Epithelial cell of prostate (primary cell): ENCODE measurements at regions not wholly inside any gene's neighbourhood (a gene's known extent, or its start where the extent isn't known, plus 50 kb on each side); places are given as distances from the start of the nearest gene placed in this dataset.
A peak's percentile ranks its signal among the peaks of the same experiment; 100 is the strongest.
"Not testable (repeated sequence)": the region's sequence is repeated elsewhere in the genome, so short reads cannot be mapped to it uniquely, and the experiment has no call there.

Source experiments
- DNase-seq: peaks from one replicate; pipeline ENCODE4 v3.0.0-alpha.2; 2011; ENCODE audit warnings: low read depth, low spot score
- H3K27ac ChIP-seq: fragments of 450-650 bp; 2 replicates; pipeline ENCODE4 v1.5.1; 2017; ENCODE audit warnings: mild to moderate bottlenecking

DNA sequence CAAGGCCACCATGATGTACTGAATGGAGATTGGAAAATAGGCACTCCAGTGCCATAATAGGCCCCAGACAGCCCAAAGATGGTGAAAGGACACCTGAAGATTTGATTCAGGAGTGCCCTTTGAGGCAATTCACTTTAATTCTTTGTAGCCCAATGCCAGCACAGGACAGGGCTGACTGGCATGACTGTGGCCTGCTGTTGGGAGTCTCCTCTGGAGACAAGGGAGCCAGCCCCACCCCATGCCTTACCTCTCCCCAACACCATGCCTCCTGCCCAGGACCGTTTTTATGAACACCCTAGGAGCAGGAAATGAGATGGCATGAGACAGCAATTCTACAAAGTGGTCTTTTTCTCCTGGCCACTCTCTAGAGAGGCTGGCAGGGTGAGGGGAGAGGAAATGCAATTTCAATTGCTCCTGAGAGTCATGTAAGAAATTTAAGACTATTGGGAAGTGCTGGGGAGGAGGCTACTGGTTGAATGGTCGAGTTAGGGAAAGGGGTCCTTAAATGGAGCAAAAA, 94.2 kb upstream of the MAMLD1 start:
- H3K27ac ChIP-seq, result no peak overlapping the region
- no peak for DNase-seq

DNA sequence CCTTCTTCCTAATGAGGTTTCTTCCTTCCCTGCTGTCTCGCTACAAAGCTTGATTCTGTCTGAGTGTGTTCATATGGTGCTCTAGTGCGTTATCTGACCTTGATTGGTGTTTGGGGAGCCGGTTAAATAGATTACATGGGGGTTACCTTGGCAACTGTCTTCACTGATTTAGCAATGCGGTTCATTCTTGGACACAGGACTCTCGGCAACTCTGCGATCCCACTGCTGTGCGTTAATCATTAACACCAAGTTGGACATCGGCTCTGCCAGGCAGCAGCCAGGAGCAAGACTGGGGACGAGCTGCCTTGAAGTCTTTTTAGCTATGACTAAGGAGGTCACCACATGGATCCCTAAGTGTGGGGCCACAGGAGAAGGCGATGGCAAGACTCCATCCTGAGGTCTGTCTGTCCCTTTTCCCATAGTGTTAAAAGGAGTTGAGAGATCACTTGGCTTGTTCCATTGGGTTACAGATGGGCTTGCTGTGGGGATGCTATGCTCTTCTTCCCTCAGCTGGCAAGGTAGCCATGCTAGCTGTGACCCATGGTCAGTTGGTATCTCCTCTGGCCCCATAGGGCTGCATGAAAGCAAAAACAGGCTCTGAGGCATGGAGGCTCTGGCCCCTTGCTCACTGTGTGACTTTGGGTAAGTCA, 93.4 kb upstream of the MAMLD1 start:
- no peak overlapping the region for H3K27ac ChIP-seq
- DNase-seq, result no peak

DNA sequence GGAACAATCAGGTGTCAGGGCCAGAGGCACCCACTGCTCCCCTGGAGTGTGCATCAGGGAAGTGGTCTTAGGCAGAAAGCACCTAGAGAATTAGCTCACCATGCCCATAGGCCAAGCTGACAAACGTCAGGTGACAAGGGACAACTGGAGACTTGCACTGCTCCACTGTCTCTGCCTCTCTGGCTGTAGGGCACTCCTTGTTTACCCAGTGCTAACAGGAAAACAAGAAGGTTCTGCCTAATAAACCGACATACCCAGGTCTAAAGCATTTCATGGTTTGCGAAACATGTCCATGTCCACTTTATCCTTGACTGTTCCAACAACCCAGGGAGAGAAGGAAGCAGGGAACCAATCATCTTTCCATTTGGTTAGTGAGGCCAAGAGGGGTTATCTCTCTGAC, 92.5 kb upstream of the MAMLD1 start:
- no peak for DNase-seq
- H3K27ac ChIP-seq, result no peak overlapping the region

DNA sequence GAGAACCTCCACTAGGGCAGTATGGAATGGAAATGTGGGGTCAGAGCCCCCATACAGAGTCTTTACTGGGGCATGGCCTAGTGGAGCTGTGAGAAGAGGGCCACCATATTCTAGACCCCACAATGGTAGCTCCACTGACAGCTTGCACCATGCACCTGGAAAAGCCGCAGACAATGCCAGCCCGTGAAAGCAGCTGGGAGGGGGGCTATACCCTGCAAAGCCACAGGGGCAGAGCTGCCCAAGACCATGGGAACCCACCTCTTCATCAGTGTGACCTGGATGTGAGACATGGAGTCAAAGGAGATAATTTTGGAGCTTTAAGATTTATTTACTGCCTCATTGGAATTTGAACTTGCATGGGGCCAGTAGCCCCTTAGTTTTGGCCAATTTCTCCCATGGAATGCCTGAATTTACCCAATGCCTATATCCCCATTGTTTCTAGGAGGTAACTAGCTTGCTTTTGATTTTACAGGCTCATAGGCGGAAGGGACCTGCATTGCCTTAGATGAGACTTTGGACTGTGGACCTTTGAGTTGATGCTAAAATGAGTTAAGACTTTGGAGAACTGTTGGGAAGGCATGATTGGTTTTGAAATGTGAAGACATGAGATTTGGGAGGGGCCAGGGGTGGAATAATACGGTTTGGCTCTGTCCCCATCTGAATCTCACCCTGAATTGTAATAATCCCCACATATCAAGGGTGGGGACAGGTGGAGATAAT, 89.4 kb upstream of the MAMLD1 start:
- not testable (repeated sequence) for DNase-seq, H3K27ac ChIP-seq

DNA sequence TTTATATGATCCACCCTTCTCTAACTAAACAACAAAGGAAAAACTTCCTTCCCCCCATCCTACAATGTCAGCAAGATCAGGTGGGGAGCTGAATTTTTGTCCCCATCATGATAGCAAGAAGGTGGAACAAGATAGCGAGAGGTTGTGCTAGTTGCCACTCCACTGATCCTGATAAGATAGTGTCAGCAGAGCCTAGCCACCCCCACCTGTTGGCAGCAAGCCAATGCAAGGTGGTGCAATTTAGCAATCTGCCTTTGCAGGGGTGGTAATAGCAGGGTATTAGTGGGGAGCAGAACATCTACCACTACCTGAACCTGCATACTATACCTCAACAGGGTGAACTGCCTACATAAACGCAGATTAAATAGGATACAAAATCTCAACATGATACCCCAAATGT, 80.2 kb upstream of the MAMLD1 start:
- DNase-seq, result no peak
- no peak overlapping the region for H3K27ac ChIP-seq

DNA sequence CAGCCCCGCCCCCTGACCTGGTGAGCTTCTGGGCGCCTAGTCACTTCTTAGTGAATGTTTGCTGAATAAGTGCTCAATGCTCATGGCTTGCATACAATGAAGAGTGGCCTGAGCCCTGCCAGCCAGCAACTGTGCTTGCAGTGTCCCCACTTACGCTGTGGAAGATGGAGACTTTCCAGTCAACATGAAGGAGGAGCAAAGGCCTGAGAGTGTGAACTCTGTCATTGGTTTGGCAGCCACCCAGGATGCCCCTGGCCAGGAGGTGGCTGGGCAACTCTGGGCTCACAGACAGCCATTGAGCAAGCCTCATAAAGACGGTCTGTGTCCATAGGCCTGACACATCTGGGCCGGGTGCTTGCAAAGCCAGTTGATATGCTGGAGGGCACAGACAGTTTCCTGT, 72.1 kb upstream of the MAMLD1 start:
- H3K27ac ChIP-seq, result no peak overlapping the region

DNA sequence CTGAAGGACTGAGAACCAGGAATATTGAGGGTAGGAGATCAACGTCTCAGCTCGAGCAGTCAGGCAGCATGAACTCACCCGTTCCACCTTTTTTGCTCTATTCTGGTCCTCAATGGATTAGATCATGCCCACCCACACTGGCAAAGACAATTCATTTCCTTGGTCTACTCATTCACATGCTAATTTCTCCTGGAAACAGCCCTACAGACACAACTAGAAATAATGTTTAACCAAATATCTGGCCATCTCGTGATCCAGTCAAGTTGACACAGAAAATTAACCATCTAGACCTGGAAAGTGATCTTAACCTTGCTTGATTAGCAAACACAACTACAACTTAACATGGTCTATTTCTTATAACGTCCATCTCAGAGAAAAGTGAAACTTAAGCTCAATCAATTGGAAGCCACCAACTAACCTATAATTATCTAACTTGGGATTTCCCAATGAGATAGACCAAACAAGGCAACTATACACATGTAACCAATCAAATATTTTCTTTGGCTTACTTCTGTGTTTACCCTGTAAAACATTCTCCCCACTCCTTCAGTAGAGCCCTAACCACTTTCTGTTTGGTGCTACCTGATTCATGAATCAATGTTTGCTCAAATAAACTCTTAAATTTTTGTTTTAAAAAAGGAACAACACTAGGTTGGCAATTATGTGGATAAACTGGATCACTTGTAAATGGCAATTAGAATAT, 69.7 kb upstream of the MAMLD1 start:
- H3K27ac ChIP-seq, result no peak overlapping the region
- peak; percentile 6 for DNase-seq

More for the DNA sequence above, 72.1 kb upstream of the MAMLD1 start:
- peak; percentile 12 for DNase-seq

DNA sequence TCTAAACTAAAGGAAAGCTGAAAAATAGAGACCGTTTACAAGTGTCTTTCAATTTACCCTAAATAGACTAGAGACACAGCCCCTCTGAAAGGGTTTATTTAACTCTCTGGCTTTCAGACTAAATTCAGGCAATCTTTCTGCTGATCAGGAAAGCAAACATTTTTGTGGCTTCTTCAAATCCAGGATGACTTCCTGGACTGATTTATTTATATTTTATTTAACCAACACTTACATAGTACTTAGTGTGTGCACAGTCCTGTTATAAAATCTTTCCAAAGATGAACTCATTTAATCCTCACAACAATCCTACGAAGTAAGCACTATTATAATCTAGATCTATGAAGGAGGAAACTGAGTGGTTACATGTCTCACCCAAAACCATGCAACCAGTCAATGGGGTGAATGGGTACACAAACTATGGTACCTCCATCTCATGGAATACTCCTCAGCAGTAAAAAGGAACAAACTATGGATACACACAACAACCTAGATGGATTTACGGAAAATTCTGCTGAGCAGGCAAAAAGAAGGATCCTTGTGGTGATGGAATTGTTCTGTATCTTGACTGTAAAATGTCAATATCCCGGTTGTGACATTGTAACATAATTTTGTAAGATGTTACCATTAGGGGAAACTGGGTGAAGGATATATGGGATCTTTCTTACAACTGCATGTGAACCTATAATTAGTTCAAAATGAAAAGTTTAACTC, 64.1 kb upstream of the MAMLD1 start:
- H3K27ac ChIP-seq, result no peak overlapping the region
- no peak for DNase-seq

DNA sequence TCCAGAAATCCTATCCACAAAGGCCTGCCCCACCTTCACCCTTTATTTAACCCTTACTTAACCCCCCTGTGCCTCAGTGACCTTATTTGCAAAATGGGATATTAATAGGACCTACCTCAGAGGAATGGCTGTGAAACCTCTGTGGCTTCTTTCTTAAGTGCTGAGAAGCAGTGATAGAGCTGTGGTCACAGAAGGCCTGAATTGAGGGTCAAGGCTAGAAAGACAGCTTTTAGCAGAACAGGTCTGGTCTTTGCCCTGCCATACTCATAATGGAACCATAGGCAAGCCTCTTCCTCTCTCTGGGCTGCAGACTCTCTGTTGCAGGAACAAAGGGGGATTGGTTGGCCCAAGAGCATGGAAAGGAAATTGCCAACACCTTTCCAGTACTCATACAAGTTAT, 63.5 kb upstream of the MAMLD1 start:
- no peak overlapping the region for H3K27ac ChIP-seq
- DNase-seq, result no peak

DNA sequence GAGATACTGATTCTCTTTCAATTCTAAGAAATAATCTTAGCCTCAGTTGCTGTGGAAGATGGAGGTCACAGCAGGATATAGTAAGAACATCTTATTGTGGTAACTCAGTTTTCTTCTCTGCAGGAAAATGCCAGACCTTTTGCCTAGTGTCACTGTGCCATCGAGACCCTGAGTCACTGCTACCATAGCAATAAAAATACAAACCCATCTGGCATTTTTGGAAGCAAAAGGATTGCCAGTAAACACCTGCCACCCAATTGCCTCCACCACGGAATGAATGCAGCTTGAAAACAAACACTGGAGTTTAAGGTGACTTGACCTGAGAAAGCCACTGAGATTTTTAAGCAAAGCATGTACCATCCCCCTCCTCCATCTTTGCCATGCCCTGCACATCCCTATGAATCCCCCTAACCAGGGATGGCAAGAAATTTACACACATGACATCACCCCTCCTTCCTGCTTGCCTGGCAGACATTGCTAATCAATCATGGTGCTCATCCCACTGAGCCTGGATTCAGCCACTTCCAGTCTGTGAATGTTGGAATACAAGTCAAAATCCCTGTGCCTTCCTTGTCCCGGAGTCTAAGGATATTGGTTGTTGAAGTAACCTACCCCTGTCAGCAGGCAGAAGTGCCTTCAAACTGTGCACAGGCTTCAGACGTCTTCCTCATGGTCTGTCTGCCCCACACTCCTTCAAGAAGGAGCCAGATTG, 59.6 kb upstream of the MAMLD1 start:
- DNase-seq, result no peak
- H3K27ac ChIP-seq, result no peak overlapping the region

DNA sequence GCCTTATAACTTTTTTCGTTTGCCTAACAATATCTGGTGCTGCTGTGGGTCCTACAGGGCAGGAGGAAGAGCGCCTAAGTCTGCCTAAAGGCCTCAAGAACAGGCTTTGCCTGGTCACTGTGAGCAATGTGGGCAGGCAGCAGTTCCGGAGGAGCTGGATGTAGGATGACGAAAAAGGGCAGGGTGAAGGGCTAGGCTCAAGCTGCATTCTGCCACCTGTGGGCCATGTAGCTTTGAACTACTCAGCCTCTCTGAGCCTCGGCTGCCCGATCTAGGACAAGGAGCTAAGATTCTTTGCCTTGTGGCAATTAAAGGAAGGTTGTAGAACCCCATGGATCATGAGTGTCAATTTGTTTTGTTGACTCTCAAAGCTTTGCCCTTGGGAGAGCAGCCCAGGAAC, 57.1 kb upstream of the MAMLD1 start:
- H3K27ac ChIP-seq, result no peak overlapping the region
- no peak for DNase-seq

DNA sequence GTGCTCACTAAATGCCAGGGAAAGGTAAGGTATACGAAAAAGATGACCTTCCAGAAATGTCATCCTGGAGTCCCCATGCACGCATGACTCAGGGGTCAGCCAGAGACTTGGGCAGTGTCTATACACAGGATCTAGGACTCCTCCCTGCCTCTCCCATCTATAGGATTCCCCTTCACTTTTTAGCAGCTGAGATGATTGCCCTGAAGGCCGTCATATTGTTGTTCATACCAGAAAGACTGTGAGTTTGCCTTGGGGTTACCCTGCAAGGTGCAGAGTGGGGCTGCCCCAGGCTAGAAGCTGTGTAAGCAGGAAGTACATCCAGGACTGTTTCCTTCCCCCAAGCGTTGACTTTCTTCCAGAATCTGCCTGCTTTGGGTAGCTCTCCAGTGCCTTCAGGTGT, 55.1 kb upstream of the MAMLD1 start:
- no peak for DNase-seq
- H3K27ac ChIP-seq, result no peak overlapping the region

DNA sequence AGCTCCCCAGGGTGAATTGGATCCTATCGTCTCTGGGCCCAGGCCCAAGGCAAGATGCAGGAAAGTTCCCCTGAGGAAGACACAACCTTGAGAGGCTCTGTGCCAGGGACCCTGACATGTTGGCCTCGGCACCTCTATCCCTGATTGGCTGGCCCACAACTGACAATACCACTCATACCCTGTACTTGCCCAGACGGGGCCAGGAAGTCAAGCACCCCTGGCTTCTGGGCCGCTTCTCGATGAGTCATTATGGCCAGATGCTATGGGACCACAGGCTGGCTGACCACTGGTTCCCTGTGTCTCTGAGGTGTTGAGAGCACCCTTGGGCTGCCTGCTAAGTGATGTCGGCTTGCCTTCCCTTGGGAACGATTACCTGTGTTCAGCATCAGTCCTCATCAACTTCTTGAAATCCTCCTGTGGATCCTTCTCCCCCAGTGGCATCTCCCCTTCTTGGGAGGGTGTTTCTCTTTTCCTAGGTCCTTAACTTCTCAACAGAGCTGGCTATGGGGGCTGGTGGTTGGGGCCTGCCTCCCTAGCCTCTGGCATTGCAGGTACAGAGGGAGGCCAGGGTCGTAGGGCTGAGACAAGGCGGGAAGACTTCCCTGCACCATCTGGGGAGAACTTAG, 54.5 kb upstream of the MAMLD1 start:
- no peak overlapping the region for H3K27ac ChIP-seq

DNA sequence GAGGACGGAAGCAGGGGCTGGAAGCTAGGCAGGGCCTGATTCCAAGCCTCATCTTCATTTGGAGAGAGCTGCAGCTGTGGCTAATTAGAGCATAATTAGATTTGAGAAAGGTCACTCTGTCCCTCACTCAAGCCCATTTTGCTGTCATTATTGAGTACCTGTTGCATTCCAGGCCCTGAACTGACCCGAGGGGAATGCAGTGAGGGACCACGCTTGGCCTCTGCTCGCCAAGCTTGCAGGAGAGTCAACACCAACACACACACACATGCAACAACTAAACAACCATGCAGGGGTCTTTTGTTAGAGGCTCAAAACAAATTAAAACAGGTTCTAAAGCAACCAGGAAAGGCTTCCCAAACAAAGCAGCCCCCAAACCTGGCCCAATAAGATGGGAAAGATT, 52.7 kb upstream of the MAMLD1 start:
- DNase-seq, result no peak
- H3K27ac ChIP-seq, result no peak overlapping the region

More for the DNA sequence above, 54.5 kb upstream of the MAMLD1 start:
- no peak for DNase-seq

DNA sequence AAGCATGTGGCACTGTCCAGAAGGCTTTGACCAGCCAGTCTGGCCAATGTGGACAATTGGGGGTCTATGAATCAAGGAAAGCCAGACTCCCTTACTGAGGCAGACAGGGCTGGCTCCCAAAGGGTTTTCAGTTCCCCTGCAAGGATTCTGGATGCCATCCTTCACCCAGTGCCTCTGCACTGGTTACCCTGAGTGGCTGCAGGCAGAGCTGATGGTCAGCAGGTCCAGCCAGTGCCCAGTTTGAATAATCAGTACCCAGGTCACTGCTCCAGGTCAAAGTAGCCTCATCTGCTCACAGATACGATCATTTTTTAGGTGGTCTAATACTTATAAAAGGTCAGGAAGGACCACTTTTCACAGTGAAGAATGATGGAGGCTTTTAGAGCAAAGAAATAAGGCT, 52.2 kb upstream of the MAMLD1 start:
- no peak for DNase-seq
- no peak overlapping the region for H3K27ac ChIP-seq

DNA sequence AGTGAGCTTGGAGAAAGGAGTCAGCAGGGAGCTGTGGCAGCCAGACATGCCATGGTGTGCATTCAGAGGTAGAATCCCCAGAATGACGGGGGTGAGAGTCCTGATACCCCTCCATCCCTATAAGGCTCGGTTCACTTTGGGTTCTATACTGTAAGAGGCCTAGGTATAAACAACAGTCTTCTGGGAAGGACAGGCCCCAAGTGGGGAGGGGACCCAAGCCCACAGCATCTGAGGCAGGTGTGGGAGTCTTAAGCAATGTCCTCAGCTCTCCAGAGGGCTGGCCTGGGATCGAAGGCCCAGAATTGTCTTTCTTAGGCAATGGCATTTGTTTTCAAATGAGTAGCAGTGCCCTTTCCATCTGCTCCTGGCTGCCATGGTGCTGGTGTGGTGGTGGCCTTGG, 50.2 kb upstream of the MAMLD1 start:
- DNase-seq, result no peak
- no peak overlapping the region for H3K27ac ChIP-seq
